ENCODE measurements at regions not wholly inside any gene's neighbourhood (a gene's known extent, or its start where the extent isn't known, plus 50 kb on each side); places are given as distances from the start of the nearest gene placed in this dataset.
"Not testable (repeated sequence)": the region's sequence is repeated elsewhere in the genome, so short reads cannot be mapped to it uniquely, and the experiment has no call there.

- DNase-seq = no peak
Measured at GRCh38 chr6:145092554-145092953, 642.8 kb downstream of the EPM2A start.

GRCh38 chr6:145093226-145093625 lies 642.1 kb downstream of the EPM2A start:
- no peak for DNase-seq

GRCh38 chr6:145096846-145097245 lies 638.5 kb downstream of the EPM2A start:
- no peak for DNase-seq

- DNase-seq = not testable (repeated sequence)
Measured at GRCh38 chr6:145098127-145098526, 637.2 kb downstream of the EPM2A start.

- no peak for DNase-seq
Measured at GRCh38 chr6:145099713-145100112, 635.6 kb downstream of the EPM2A start.

GRCh38 chr6:145110109-145110508 lies 625.2 kb downstream of the EPM2A start:
- DNase-seq = no peak

- not testable (repeated sequence) for DNase-seq
Measured at GRCh38 chr6:145111407-145111806, 623.9 kb downstream of the EPM2A start.

GRCh38 chr6:145112711-145113148 lies 622.6 kb downstream of the EPM2A start:
- no peak for DNase-seq

GRCh38 chr6:145115638-145116037 lies 619.7 kb downstream of the EPM2A start:
- no peak for DNase-seq

- DNase-seq = no peak
Measured at GRCh38 chr6:145116591-145117178, 618.6 kb downstream of the EPM2A start.

GRCh38 chr6:145118224-145118623 lies 617.1 kb downstream of the EPM2A start:
- DNase-seq = no peak

- no peak for DNase-seq
Measured at GRCh38 chr6:145119081-145119480, 616.2 kb downstream of the EPM2A start.

GRCh38 chr6:145132709-145133108 lies 602.6 kb downstream of the EPM2A start:
- DNase-seq = no peak

- DNase-seq = no peak
Measured at GRCh38 chr6:145135702-145136101, 599.6 kb downstream of the EPM2A start.

GRCh38 chr6:145137425-145137824 lies 597.9 kb downstream of the EPM2A start:
- no peak for DNase-seq

GRCh38 chr6:145138469-145139139 lies 596.7 kb downstream of the EPM2A start:
- no peak for DNase-seq

GRCh38 chr6:145139140-145139850 lies 596.0 kb downstream of the EPM2A start:
- no peak for DNase-seq

GRCh38 chr6:145139895-145140294 lies 595.4 kb downstream of the EPM2A start:
- DNase-seq = no peak

GRCh38 chr6:145141572-145141971 lies 593.7 kb downstream of the EPM2A start:
- no peak for DNase-seq

GRCh38 chr6:145142958-145143357 lies 592.4 kb downstream of the EPM2A start:
- no peak for DNase-seq

GRCh38 chr6:145143379-145143778 lies 591.9 kb downstream of the EPM2A start:
- DNase-seq = no peak

- DNase-seq = no peak
Measured at GRCh38 chr6:145147559-145147958, 587.8 kb downstream of the EPM2A start.

GRCh38 chr6:145147981-145148749 lies 587.2 kb downstream of the EPM2A start:
- no peak for DNase-seq
